ENCODE measurements at regions not wholly inside any gene's neighbourhood (a gene's known extent, or its start where the extent isn't known, plus 50 kb on each side); places are given as distances from the start of the nearest gene placed in this dataset.

DNA sequence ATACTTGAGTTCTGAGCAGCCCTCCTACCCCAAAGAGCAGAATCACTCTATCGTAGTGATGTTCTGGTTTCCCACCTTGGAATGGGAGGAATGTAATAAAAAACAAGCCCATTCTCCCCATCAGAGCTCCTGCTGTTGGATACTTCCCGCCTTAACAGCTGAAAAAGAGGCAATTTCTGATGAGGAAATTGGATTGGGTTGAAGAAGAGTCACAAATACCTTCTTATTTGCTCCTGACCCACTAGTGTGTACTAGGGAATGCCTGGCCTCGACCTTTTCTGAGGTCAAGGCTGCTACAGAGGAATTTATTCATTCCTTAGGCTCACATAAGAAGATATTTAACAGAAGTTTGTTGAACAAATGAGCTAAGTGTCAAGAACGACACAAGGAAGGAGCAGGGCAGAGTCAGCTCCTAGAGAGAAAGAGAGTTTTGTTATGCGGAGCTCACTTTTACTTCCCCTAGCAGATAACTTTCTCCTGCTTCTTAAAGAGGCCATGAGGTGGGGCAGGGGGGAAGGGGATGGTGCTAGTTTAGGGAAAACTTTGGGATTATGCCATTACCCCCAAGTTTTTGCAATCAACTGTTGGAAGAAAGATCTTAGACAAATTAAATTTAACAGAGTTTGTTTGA lies 273.8 kb upstream of the CLNK start:
- intact Hi-C loops (cut with DNase I): no loop called here
- TF ChIP-seq, protein P1, sequence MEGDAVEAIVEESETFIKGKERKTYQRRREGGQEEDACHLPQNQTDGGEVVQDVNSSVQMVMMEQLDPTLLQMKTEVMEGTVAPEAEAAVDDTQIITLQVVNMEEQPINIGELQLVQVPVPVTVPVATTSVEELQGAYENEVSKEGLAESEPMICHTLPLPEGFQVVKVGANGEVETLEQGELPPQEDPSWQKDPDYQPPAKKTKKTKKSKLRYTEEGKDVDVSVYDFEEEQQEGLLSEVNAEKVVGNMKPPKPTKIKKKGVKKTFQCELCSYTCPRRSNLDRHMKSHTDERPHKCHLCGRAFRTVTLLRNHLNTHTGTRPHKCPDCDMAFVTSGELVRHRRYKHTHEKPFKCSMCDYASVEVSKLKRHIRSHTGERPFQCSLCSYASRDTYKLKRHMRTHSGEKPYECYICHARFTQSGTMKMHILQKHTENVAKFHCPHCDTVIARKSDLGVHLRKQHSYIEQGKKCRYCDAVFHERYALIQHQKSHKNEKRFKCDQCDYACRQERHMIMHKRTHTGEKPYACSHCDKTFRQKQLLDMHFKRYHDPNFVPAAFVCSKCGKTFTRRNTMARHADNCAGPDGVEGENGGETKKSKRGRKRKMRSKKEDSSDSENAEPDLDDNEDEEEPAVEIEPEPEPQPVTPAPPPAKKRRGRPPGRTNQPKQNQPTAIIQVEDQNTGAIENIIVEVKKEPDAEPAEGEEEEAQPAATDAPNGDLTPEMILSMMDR (IDR thresholded peaks at IDR 0.05): no peak
- no peak for TF ChIP-seq POLR2A (IDR thresholded peaks at IDR 0.05)
- TF ChIP-seq POLR2AphosphoS5 (IDR thresholded peaks at IDR 0.05; ENCODE audit: insufficient read depth in 1 of 2, low read depth in 1 of 2): no peak
- no peak for DNase-seq (ENCODE audit: extremely low spot score in 2 of 2)

DNA sequence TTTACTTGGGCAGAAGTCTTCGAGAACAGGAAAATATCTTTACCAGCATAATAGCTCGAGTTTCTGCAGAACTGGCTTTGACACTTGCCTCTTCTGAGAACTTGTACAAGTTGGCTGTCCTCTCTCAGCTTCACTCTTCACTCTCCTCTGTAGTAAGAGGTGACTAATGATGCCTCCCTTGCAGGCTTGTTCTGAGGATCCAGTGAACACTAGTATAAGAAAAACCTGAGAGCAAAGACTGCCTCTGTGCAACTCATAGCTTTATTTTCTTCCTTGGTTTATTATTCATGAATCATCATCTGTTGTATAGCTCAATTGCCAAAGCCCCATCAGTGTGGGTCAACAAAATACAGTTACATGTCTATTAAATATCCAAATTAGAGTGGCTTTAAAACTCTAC lies 266.7 kb upstream of the CLNK start:
- no peak for DNase-seq (ENCODE audit: extremely low spot score in 2 of 2)
- TF ChIP-seq POLR2A (IDR thresholded peaks at IDR 0.05) (no peak), POLR2AphosphoS5 (IDR thresholded peaks at IDR 0.05; ENCODE audit: insufficient read depth in 1 of 2, low read depth in 1 of 2) (no peak)
- TF ChIP-seq, protein P1 (IDR thresholded peaks at IDR 0.05): no peak
- no peaks in the 10 kb centered on the region for H3K4me1 ChIP-seq
- intact Hi-C loops (cut with DNase I): no loop called here
- H3K36me3 ChIP-seq: no peaks in the 10 kb centered on the region
- H3K27me3 ChIP-seq: no peaks in the 10 kb centered on the region
- H3K9me3 ChIP-seq: no peaks in the 10 kb centered on the region
- no peak overlapping the region for H3K27ac ChIP-seq
- H3K4me3 ChIP-seq: no peak overlapping the region

More for the DNA sequence above, 273.8 kb upstream of the CLNK start:
- H3K27me3 ChIP-seq: no peaks in the 10 kb centered on the region
- no peaks in the 10 kb centered on the region for H3K9me3 ChIP-seq
- no peaks in the 10 kb centered on the region for H3K4me1 ChIP-seq
- no peaks in the 10 kb centered on the region for H3K36me3 ChIP-seq
- H3K27ac ChIP-seq: no peak overlapping the region
- no peak overlapping the region for H3K4me3 ChIP-seq

DNA sequence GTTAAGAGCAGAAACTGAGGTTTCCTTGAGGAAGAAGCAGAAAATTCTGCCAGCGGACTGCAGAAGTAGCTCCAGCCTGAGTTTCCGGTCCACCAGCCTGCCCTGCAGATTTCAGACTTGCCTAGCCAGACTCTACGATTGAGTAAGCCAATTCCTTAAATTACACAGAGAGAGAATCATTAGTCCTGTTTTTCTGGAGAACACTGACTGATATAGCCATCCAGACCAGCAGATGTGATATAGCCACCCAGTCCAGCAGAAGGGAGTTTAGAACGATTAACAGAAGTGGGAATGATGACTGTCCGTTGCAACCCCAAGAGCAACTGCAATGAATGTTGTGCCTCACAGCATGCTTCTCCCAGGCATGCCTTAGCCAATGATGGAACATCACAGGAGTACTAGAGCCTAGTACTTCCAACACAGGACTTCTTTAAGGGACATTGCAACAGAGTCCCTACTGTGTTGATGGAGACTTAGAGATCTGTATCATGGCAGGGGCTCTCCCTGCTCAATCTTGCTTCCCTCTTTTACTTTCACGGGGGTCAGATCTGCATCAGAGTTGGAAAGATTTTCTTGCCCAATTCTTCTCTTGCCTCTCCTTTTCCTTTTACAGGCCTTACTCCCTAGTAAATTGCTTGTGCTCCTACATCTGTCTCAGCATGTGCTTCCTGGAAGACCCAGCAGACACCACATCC lies 264.6 kb upstream of the CLNK start:
- H3K4me1 ChIP-seq: no peaks in the 10 kb centered on the region
- no peaks in the 10 kb centered on the region for H3K9me3 ChIP-seq
- no peak overlapping the region for H3K4me3 ChIP-seq
- DNase-seq (ENCODE audit: extremely low spot score in 2 of 2): no peak
- TF ChIP-seq, protein P1 (IDR thresholded peaks at IDR 0.05): no peak
- TF ChIP-seq POLR2AphosphoS5 (IDR thresholded peaks at IDR 0.05; ENCODE audit: insufficient read depth in 1 of 2, low read depth in 1 of 2): no peak
- TF ChIP-seq POLR2A (IDR thresholded peaks at IDR 0.05): no peak
- intact Hi-C loops (cut with DNase I): no loop called here
- no peak overlapping the region for H3K27ac ChIP-seq
- no peaks in the 10 kb centered on the region for H3K36me3 ChIP-seq
- H3K27me3 ChIP-seq: no peaks in the 10 kb centered on the region

DNA sequence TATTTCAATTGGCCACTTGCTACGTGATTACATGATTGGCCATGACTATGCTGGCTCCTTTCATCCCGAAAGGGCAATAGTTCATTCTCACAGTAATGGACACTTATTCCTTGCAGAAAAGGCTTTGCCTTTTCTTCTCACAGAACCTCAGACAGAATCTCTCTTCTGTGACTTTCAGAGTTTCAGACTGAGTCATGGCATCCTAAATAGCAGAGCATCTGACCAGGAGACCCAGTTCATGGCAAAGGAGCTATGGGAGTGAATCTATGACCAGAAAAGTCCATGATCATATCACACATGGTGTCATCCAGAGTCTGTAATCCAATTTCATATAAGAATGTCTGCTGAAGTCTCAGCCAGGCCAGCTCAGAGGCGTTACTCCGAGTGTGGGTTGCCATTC lies 263.3 kb upstream of the CLNK start:
- DNase-seq (ENCODE audit: extremely low spot score in 2 of 2): no peak
- Histone ChIP-seq H3K27me3 (no peaks in the 10 kb centered on the region), H3K4me3 (no peak overlapping the region), H3K36me3 (no peaks in the 10 kb centered on the region), H3K4me1 (no peaks in the 10 kb centered on the region), H3K9me3 (no peaks in the 10 kb centered on the region), H3K27ac (no peak overlapping the region)
- TF ChIP-seq POLR2A (IDR thresholded peaks at IDR 0.05) (no peak), POLR2AphosphoS5 (IDR thresholded peaks at IDR 0.05; ENCODE audit: insufficient read depth in 1 of 2, low read depth in 1 of 2) (no peak)
- TF ChIP-seq, protein P1 (IDR thresholded peaks at IDR 0.05): no peak
- intact Hi-C loops (cut with DNase I): no loop called here

DNA sequence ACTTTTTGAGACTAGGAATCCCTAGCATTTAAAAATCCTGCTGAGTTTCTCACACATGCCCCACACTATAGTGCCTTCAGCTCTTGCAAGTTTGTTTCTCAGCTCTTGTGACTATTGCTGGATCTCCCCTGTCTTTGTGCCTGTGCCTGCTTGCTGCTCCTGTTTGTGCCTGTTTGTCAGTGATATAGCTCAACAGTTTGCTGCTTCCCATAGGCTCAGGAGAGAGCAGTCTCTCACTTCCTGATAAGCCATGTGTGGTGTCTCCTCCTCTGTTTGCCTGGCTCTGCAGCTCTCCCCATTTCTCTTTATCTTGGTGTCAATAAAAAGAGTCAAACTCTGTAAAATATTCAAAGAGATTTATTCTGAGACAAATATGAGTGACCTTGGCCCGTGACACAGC lies 259.8 kb upstream of the CLNK start:
- TF ChIP-seq, protein P1 (IDR thresholded peaks at IDR 0.05): no peak
- TF ChIP-seq POLR2AphosphoS5 (IDR thresholded peaks at IDR 0.05; ENCODE audit: insufficient read depth in 1 of 2, low read depth in 1 of 2) (no peak), POLR2A (IDR thresholded peaks at IDR 0.05) (no peak)
- intact Hi-C loops (cut with DNase I): no loop called here

More for the DNA sequence above, 259.8 kb upstream of the CLNK start:
- Histone ChIP-seq H3K9me3 (no peaks in the 10 kb centered on the region), H3K4me1 (no peaks in the 10 kb centered on the region), H3K4me3 (no peak overlapping the region), H3K36me3 (no peaks in the 10 kb centered on the region), H3K27me3 (no peaks in the 10 kb centered on the region), H3K27ac (no peak overlapping the region)
- DNase-seq (ENCODE audit: extremely low spot score in 2 of 2): no peak
